K562 (cell line): ENCODE measurements at regions not wholly inside any gene's neighbourhood (a gene's known extent, or its start where the extent isn't known, plus 50 kb on each side); places are given as distances from the start of the nearest gene placed in this dataset.

Source experiments
- ATAC-seq: fragments of 200-7000 bp; cut with Tn5 transposase; 3 replicates; pipeline ENCODE4 v1.9.1; 2020; ENCODE audit warnings: moderate library complexity
- BruUV-seq: library from RNA; stranded (reverse); fragments of 400-500 nt; replicated peaks from 2 replicates; lab custom pipeline; 2021; lab: Mats Ljungman, UMichigan
- CTCF ChIA-PET: fragments of 300-600 bp; formaldehyde crosslinking; extraction: SDS; loops from one replicate; lab custom pipeline; 2021; ENCODE audit warnings: low intra/inter-chr PET ratio; lab: Yijun Ruan, JAX
- POLR2A ChIA-PET: fragments of 300-600, 350-650 bp; sonication (Branson Sonifier 250); formaldehyde crosslinking; extraction: SDS; loops from one replicate; lab custom pipeline; 2021; ENCODE audit warnings: antibody characterized with exemption, inconsistent platforms; lab: Yijun Ruan, JAX
- DNase-seq, 4 experiments: peaks; one replicate each; pipeline versions ENCODE4 v3.0.0 to v3.0.0-alpha.2; 2011 to 2018; ENCODE audit warnings: low spot score in 3 of 4, mixed read lengths in 3 of 4; ENCODE audit errors: extremely low read depth in 1 of 4
- FAIRE-seq: peaks from 2 replicates; lab custom pipeline; 2011; peaks lifted over from hg19 to GRCh38; lab: Jason Lieb, UNC
- H2AFZ ChIP-seq: 2 replicates; pipeline ENCODE4 v1.6.0; 2011; ENCODE audit warnings: low read depth, low read length, control low read depth, inconsistent platforms
- H3K27ac ChIP-seq: fragments of 200-600 bp; 3 replicates; pipeline ENCODE4 v1.8.0; 2011; ENCODE audit warnings: low read depth, mild to moderate bottlenecking, control low read depth, inconsistent platforms, low read length, moderate library complexity, mixed read lengths; ENCODE audit errors: extremely low read depth
- H3K27me3 ChIP-seq, 2 experiments: fragments of 300-600 bp in 1 of 2; 2 replicates in 1 of 2; 3 replicates in 1 of 2; pipeline versions ENCODE4 v1.6.0 to v1.8.0; 2011; ENCODE audit warnings: inconsistent platforms in 2 of 2, low read length in 2 of 2, mild to moderate bottlenecking in 1 of 2, mixed read lengths in 1 of 2, moderate library complexity in 1 of 2; ENCODE audit not compliant: control insufficient read depth in 2 of 2, insufficient read depth in 2 of 2
- H3K36me3 ChIP-seq: fragments of 300-600 bp; 3 replicates; pipeline ENCODE4 v1.8.0; 2011; ENCODE audit warnings: mild to moderate bottlenecking, low read length, inconsistent platforms; ENCODE audit not compliant: control insufficient read depth, insufficient read depth
- H3K4me1 ChIP-seq, 2 experiments: fragments of 200-600 bp in 1 of 2; replicated peaks in 1 of 2; 2 replicates in 1 of 2; 3 replicates in 1 of 2; pipeline versions ENCODE4 v1.5.1 to v1.8.0; 2011; ENCODE audit warnings: inconsistent platforms in 2 of 2, low read length in 2 of 2, mild to moderate bottlenecking in 1 of 2, mixed read lengths in 1 of 2, moderate library complexity in 1 of 2; ENCODE audit not compliant: control insufficient read depth in 2 of 2, insufficient read depth in 2 of 2
- H3K4me2 ChIP-seq: 2 replicates; pipeline ENCODE4 v1.6.1; 2011; ENCODE audit warnings: low read length, control low read depth, inconsistent platforms, mixed read lengths; ENCODE audit not compliant: insufficient read depth
- H3K4me3 ChIP-seq: fragments of 200-600 bp; sonication (generic), shearing (Covaris generic); 2 replicates; pipeline ENCODE4 v1.5.1; 2016; ENCODE audit warnings: control low read depth, inconsistent platforms
- H3K79me2 ChIP-seq: fragments of 200-600 bp; 3 replicates; pipeline ENCODE4 v1.8.0; 2011; ENCODE audit warnings: low read length, inconsistent platforms; ENCODE audit not compliant: control insufficient read depth, insufficient read depth
- H3K9ac ChIP-seq, 2 experiments: 2 replicates each; pipeline versions ENCODE4 v1.6.0 to v1.6.1; 2011; ENCODE audit warnings: low read depth in 2 of 2, low read length in 2 of 2, control low read depth in 1 of 2, inconsistent platforms in 1 of 2, mild to moderate bottlenecking in 1 of 2, mixed read lengths in 1 of 2; ENCODE audit not compliant: insufficient read depth in 1 of 2
- H3K9me1 ChIP-seq: one replicate; pipeline ENCODE4 v1.6.0; 2011; ENCODE audit warnings: inconsistent platforms, mild to moderate bottlenecking, low read length, moderate library complexity; ENCODE audit not compliant: control insufficient read depth, insufficient read depth
- H3K9me3 ChIP-seq: replicated peaks from 2 replicates; pipeline ENCODE4 v1.5.1; 2011; ENCODE audit warnings: low read depth, low read length, inconsistent platforms; ENCODE audit not compliant: control insufficient read depth, insufficient read depth
- H4K20me1 ChIP-seq: replicated peaks from 2 replicates; pipeline ENCODE4 v1.6.1; 2011; ENCODE audit warnings: low read length, inconsistent platforms, mixed read lengths; ENCODE audit not compliant: control insufficient read depth, insufficient read depth
- CBFA2T3 ChIP-seq: fragments of 450-650 bp; IDR thresholded peaks from 2 replicates; pipeline ENCODE4 v1.6.1; 2017
- DIDO1 ChIP-seq: fragments of 450-650 bp; IDR thresholded peaks from 2 replicates; pipeline ENCODE4 v1.6.1; 2016; ENCODE audit warnings: low read depth, missing biosample characterization, missing genetic modification characterization
- FOXJ2 ChIP-seq: fragments of 200-800 bp; sonication (Bioruptor generic); IDR thresholded peaks from 2 replicates; pipeline ENCODE4 v1.6.1; 2016; ENCODE audit warnings: missing genetic modification characterization, missing compliant biosample characterization
- HCFC1 ChIP-seq: IDR thresholded peaks from 2 replicates; pipeline ENCODE4 v1.6.1; 2012; ENCODE audit warnings: low read depth, low read length, improper control_type of control experiment
- HDAC6 ChIP-seq: IDR thresholded peaks from 2 replicates; pipeline ENCODE4 v1.6.1; 2012; ENCODE audit warnings: low read depth, mild to moderate bottlenecking, control low read depth, inconsistent platforms, low read length, moderate library complexity
- KAT8 ChIP-seq: fragments of 450-650 bp; IDR thresholded peaks from 2 replicates; pipeline ENCODE4 v1.6.1; 2016; ENCODE audit warnings: low read depth, mild to moderate bottlenecking
- MEIS2 ChIP-seq: fragments of 450-650 bp; IDR thresholded peaks from 2 replicates; pipeline ENCODE4 v1.6.1; 2014; ENCODE audit warnings: mild to moderate bottlenecking; ENCODE audit not compliant: partially characterized antibody
- NCOA2 ChIP-seq, 2 experiments: fragments of 450-650 bp; IDR thresholded peaks; 2 replicates each; pipeline ENCODE4 v1.6.1; 2018; ENCODE audit warnings: mild to moderate bottlenecking in 2 of 2, moderate library complexity in 1 of 2; ENCODE audit not compliant: partially characterized antibody in 2 of 2
- POLR2G ChIP-seq: fragments of 200-400 bp; formaldehyde crosslinking; IDR thresholded peaks from 2 replicates; pipeline ENCODE4 v1.6.1; 2017; ENCODE audit warnings: low read depth, mild to moderate bottlenecking, antibody characterized with exemption, low read length, moderate library complexity
- PTBP1 ChIP-seq: fragments of 200-400 bp; formaldehyde crosslinking; IDR thresholded peaks from 2 replicates; pipeline ENCODE4 v1.6.1; 2017; ENCODE audit warnings: low read depth, low read length
- PTTG1 ChIP-seq: fragments of 450-650 bp; IDR thresholded peaks from 2 replicates; pipeline ENCODE4 v1.6.1; 2016; ENCODE audit warnings: low read depth, mild to moderate bottlenecking, missing genetic modification characterization, missing compliant biosample characterization
- RBBP5 ChIP-seq: fragments of 200-600 bp; sonication (generic); IDR thresholded peaks from 2 replicates; pipeline ENCODE4 v1.6.1; 2012; ENCODE audit warnings: borderline replicate concordance, mild to moderate bottlenecking, low read length, control low read depth, inconsistent platforms; ENCODE audit not compliant: insufficient read depth, poor library complexity, severe bottlenecking
- RBM34 ChIP-seq: fragments of 200-400 bp; formaldehyde crosslinking; IDR thresholded peaks from 2 replicates; pipeline ENCODE4 v1.6.1; 2018; ENCODE audit warnings: low read length, borderline replicate concordance; ENCODE audit not compliant: insufficient read depth
- RFX5 ChIP-seq: IDR thresholded peaks from 2 replicates; pipeline ENCODE4 v1.6.1; 2011; ENCODE audit warnings: low read depth, mild to moderate bottlenecking, improper control_type of control experiment, low read length
- SMAD1 ChIP-seq: fragments of 150-350 bp; IDR thresholded peaks from 2 replicates; pipeline ENCODE4 v1.6.1; 2014; ENCODE audit warnings: low read length, low read depth; ENCODE audit not compliant: partially characterized antibody
- STAG1 ChIP-seq: sonication (generic); formaldehyde crosslinking; IDR thresholded peaks from 2 replicates; pipeline ENCODE4 v1.5.0; 2020; ENCODE audit warnings: missing genetic modification reagents, borderline replicate concordance
- TAF9B ChIP-seq: fragments of 450-650 bp; IDR thresholded peaks from 2 replicates; pipeline ENCODE4 v1.6.1; 2018; ENCODE audit warnings: mild to moderate bottlenecking; ENCODE audit not compliant: partially characterized antibody
- TCFL5 ChIP-seq: fragments of 250-450 bp; sonication (Bioruptor Pico); conservative IDR thresholded peaks from 2 replicates; pipeline ENCODE4 v1.6.1; 2021; ENCODE audit warnings: mild to moderate bottlenecking, moderate library complexity, matching md5 sums
- ZNF140 ChIP-seq: fragments of 250-450 bp; sonication (Bioruptor Pico); IDR thresholded peaks from 2 replicates; pipeline ENCODE4 v1.8.0; 2021; ENCODE audit warnings: moderate library complexity, mild to moderate bottlenecking, inconsistent platforms
- ZNF184 ChIP-seq: sonication (generic); formaldehyde crosslinking; IDR thresholded peaks from 2 replicates; pipeline ENCODE4 v1.5.0; 2020; ENCODE audit warnings: missing genetic modification reagents
- in situ Hi-C: fragments of 300-500 bp; cut with MboI; formaldehyde crosslinking; loops from 4 replicates; pipeline ENCODE4 v1.15.0; 2018; ENCODE audit warnings: inconsistent platforms, mixed read lengths
- intact Hi-C: fragments of 100-400 bp; cut with micrococcal nuclease; formaldehyde crosslinking; loops from 2 replicates; pipeline ENCODE4 v1.14.2; 2022
- TF ChIP-seq, protein P1 (sequence below): sonication (generic); formaldehyde crosslinking; IDR thresholded peaks from 2 replicates; pipeline ENCODE4 v1.8.0; 2022; ENCODE audit warnings: missing genetic modification reagents, mild to moderate bottlenecking, borderline replicate concordance

DNA sequence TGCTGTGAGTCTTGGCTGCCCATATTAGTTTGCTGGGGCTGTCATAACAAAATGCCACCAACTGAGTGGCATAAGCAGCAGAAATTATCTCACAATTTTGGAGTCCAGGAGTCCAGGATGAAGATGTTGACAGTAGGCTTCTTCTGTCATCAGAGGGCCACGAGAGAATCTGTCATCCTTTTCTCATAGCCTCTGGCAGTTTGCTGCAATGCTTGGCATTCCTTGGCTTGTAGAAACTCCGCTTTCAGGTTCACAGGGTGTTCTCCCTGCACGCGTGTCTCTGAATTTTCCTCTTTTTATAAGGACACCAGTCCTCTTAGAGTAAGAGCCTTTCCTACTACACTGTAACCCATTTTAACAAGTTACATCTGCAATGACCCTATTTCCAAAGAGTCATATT is 838.4 kb downstream of the TFAP2A start (continued):
- TF ChIP-seq, protein P1, sequence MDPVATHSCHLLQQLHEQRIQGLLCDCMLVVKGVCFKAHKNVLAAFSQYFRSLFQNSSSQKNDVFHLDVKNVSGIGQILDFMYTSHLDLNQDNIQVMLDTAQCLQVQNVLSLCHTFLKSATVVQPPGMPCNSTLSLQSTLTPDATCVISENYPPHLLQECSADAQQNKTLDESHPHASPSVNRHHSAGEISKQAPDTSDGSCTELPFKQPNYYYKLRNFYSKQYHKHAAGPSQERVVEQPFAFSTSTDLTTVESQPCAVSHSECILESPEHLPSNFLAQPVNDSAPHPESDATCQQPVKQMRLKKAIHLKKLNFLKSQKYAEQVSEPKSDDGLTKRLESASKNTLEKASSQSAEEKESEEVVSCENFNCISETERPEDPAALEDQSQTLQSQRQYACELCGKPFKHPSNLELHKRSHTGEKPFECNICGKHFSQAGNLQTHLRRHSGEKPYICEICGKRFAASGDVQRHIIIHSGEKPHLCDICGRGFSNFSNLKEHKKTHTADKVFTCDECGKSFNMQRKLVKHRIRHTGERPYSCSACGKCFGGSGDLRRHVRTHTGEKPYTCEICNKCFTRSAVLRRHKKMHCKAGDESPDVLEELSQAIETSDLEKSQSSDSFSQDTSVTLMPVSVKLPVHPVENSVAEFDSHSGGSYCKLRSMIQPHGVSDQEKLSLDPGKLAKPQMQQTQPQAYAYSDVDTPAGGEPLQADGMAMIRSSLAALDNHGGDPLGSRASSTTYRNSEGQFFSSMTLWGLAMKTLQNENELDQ (CRISPR knock-in tag) = no peak
- TF ChIP-seq STAG1 (CRISPR knock-in tag) (no peak), MEIS2 (no peak), PTBP1 (no peak), PTTG1 (tag) (no peak), HDAC6 (no peak), RBM34 (no peak), CBFA2T3 (no peak), SMAD1 (no peak)

DNA sequence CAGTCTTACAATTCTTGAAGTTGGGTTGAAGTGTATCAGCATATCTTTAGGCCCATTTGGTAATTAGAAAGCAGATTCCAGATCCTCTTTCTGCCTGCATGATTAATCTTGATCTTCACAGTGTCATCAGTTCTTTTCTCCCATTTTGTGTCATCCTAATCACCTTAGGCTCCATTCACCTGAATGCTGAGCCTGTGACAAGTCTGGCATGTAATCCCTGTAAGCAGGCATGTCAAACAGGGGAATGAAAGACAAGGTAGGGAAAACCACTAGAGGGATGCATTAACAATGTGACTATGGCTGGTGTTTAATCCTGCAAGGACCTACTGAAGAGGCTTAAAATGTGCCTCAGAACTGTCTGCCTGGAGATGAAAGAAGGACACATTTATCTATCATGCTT is 848.8 kb downstream of the TFAP2A start:
- no peaks in the 10 kb centered on the region for H4K20me1 ChIP-seq
- no peak overlapping the region for H3K9ac ChIP-seq
- DNase-seq = no peak
- ATAC-seq = no peak
- H3K27me3 ChIP-seq = no peaks in the 10 kb centered on the region
- no peaks in the 10 kb centered on the region for H3K9me3 ChIP-seq
- no peaks in the 10 kb centered on the region for H3K4me1 ChIP-seq
- POLR2A ChIA-PET = no interaction called here
- in situ Hi-C loops (no loop called here), intact Hi-C loops (no loop called here)
- H3K27ac ChIP-seq = no peak overlapping the region
- no peaks in the 10 kb centered on the region for H3K79me2 ChIP-seq
- CTCF ChIA-PET = no interaction called here
- H3K4me3 ChIP-seq = no peak overlapping the region
- BruUV-seq = no TSS peak
- H3K4me2 ChIP-seq = no peak overlapping the region
- no peaks in the 10 kb centered on the region for H3K9me1 ChIP-seq
- no peak overlapping the region for H2AFZ ChIP-seq
- no peak for FAIRE-seq
- no peaks in the 10 kb centered on the region for H3K36me3 ChIP-seq
- TF ChIP-seq DIDO1 (tag) = no peak
- TF ChIP-seq RFX5 = no peak
- no peak for TF ChIP-seq ZNF140 (CRISPR knock-in tag)
- no peak for TF ChIP-seq HCFC1
- TF ChIP-seq FOXJ2 (tag) = no peak
- no peak for TF ChIP-seq NCOA2 (IDR thresholded peaks at IDR 0.05; ENCODE audit: partially characterized antibody in 2 of 2)
- TF ChIP-seq ZNF184 = no peak
- no peak for TF ChIP-seq KAT8
- no peak for TF ChIP-seq TCFL5
- no peak for TF ChIP-seq RBBP5
- no peak for TF ChIP-seq TAF9B
- no peak for TF ChIP-seq POLR2G
